HEK293 (cell line): ENCODE measurements at regions not wholly inside any gene's neighbourhood (a gene's known extent, or its start where the extent isn't known, plus 50 kb on each side); places are given as distances from the start of the nearest gene placed in this dataset.

Source experiments
- MZF1 ChIP-seq: fragments of 450-650 bp; formaldehyde crosslinking; IDR thresholded peaks from 2 replicates; pipeline ENCODE4 v1.5.1; 2017; ENCODE audit warnings: missing biosample characterization, missing genetic modification characterization, borderline replicate concordance
- SP2 ChIP-seq: fragments of 450-650 bp; formaldehyde crosslinking; IDR thresholded peaks from 2 replicates; pipeline ENCODE4 v1.5.1; 2016; ENCODE audit warnings: missing biosample characterization, missing genetic modification characterization
- TRIM28 ChIP-seq: IDR thresholded peaks from 2 replicates; pipeline ENCODE4 v1.6.1; 2011; ENCODE audit warnings: low read length, control low read depth, borderline replicate concordance
- ZBTB1 ChIP-seq: fragments of 450-650 bp; formaldehyde crosslinking; IDR thresholded peaks from 2 replicates; pipeline ENCODE4 v1.5.1; 2016; ENCODE audit warnings: missing biosample characterization, missing genetic modification characterization
- ZNF350 ChIP-seq: fragments of 450-650 bp; formaldehyde crosslinking; IDR thresholded peaks from 2 replicates; pipeline ENCODE4 v1.5.0; 2017; ENCODE audit warnings: missing biosample characterization, mild to moderate bottlenecking, missing genetic modification characterization
- ZNF416 ChIP-seq: fragments of 450-650 bp; formaldehyde crosslinking; IDR thresholded peaks from 2 replicates; pipeline ENCODE4 v1.5.1; 2016; ENCODE audit warnings: missing biosample characterization, missing genetic modification characterization
- ZNF707 ChIP-seq: fragments of 450-650 bp; formaldehyde crosslinking; IDR thresholded peaks from 2 replicates; pipeline ENCODE4 v1.5.1; 2016; ENCODE audit warnings: missing biosample characterization, missing genetic modification characterization
- ZNF76 ChIP-seq: fragments of 450-650 bp; formaldehyde crosslinking; IDR thresholded peaks from 2 replicates; pipeline ENCODE4; 2016; ENCODE audit warnings: low read depth, missing biosample characterization, missing genetic modification characterization, borderline replicate concordance
- TF ChIP-seq, protein P1 (sequence below): fragments of 450-650 bp; formaldehyde crosslinking; IDR thresholded peaks from 2 replicates; pipeline ENCODE4 v1.5.1; 2016; ENCODE audit warnings: missing biosample characterization, missing genetic modification characterization
- TF ChIP-seq, protein P2 (sequence below): fragments of 450-650 bp; formaldehyde crosslinking; IDR thresholded peaks from 2 replicates; pipeline ENCODE4 v1.5.1; 2016; ENCODE audit warnings: missing biosample characterization, missing genetic modification characterization, low read depth
- TF ChIP-seq, protein P3 (sequence below): fragments of 450-650 bp; formaldehyde crosslinking; IDR thresholded peaks from 2 replicates; pipeline ENCODE4 v1.5.1; 2016; ENCODE audit warnings: missing biosample characterization, missing genetic modification characterization, low read depth

DNA sequence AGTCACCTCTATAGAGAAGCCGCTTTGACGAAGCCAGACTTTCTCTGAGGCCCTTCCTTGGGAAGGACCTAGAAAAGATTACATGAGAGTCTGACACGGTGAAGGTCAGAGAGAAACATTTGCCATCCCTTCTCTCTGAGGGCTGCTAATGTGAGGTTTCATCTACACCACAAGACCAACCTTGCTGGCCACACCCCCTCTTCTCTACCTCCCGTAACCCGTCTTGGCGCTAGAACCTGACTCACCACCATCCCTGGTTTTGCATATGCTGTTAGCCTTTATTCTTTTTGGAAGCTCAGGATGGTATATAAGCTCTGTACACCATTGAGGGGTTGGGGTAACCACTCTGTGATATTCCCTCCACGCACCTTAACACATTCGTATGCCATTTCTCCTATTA lies 63.6 kb downstream of the FOXF2 start:
- TF ChIP-seq, protein P1, sequence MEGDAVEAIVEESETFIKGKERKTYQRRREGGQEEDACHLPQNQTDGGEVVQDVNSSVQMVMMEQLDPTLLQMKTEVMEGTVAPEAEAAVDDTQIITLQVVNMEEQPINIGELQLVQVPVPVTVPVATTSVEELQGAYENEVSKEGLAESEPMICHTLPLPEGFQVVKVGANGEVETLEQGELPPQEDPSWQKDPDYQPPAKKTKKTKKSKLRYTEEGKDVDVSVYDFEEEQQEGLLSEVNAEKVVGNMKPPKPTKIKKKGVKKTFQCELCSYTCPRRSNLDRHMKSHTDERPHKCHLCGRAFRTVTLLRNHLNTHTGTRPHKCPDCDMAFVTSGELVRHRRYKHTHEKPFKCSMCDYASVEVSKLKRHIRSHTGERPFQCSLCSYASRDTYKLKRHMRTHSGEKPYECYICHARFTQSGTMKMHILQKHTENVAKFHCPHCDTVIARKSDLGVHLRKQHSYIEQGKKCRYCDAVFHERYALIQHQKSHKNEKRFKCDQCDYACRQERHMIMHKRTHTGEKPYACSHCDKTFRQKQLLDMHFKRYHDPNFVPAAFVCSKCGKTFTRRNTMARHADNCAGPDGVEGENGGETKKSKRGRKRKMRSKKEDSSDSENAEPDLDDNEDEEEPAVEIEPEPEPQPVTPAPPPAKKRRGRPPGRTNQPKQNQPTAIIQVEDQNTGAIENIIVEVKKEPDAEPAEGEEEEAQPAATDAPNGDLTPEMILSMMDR (tag by site-specific recombination): no peak
- TF ChIP-seq TRIM28 (no peak), ZNF350 (no peak), MZF1 (tag by site-specific recombination) (no peak), ZNF707 (no peak), ZNF416 (tag by site-specific recombination) (no peak), ZBTB1 (tag by site-specific recombination) (no peak), ZNF76 (tag by site-specific recombination) (no peak), SP2 (tag by site-specific recombination) (no peak)
- TF ChIP-seq, protein P2, sequence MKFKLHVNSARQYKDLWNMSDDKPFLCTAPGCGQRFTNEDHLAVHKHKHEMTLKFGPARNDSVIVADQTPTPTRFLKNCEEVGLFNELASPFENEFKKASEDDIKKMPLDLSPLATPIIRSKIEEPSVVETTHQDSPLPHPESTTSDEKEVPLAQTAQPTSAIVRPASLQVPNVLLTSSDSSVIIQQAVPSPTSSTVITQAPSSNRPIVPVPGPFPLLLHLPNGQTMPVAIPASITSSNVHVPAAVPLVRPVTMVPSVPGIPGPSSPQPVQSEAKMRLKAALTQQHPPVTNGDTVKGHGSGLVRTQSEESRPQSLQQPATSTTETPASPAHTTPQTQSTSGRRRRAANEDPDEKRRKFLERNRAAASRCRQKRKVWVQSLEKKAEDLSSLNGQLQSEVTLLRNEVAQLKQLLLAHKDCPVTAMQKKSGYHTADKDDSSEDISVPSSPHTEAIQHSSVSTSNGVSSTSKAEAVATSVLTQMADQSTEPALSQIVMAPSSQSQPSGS: no peak
- TF ChIP-seq, protein P3, sequence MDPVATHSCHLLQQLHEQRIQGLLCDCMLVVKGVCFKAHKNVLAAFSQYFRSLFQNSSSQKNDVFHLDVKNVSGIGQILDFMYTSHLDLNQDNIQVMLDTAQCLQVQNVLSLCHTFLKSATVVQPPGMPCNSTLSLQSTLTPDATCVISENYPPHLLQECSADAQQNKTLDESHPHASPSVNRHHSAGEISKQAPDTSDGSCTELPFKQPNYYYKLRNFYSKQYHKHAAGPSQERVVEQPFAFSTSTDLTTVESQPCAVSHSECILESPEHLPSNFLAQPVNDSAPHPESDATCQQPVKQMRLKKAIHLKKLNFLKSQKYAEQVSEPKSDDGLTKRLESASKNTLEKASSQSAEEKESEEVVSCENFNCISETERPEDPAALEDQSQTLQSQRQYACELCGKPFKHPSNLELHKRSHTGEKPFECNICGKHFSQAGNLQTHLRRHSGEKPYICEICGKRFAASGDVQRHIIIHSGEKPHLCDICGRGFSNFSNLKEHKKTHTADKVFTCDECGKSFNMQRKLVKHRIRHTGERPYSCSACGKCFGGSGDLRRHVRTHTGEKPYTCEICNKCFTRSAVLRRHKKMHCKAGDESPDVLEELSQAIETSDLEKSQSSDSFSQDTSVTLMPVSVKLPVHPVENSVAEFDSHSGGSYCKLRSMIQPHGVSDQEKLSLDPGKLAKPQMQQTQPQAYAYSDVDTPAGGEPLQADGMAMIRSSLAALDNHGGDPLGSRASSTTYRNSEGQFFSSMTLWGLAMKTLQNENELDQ (tag by site-specific recombination): no peak
